ENCODE measurements at regions not wholly inside any gene's neighbourhood (a gene's known extent, or its start where the extent isn't known, plus 50 kb on each side); places are given as distances from the start of the nearest gene placed in this dataset.

DNA sequence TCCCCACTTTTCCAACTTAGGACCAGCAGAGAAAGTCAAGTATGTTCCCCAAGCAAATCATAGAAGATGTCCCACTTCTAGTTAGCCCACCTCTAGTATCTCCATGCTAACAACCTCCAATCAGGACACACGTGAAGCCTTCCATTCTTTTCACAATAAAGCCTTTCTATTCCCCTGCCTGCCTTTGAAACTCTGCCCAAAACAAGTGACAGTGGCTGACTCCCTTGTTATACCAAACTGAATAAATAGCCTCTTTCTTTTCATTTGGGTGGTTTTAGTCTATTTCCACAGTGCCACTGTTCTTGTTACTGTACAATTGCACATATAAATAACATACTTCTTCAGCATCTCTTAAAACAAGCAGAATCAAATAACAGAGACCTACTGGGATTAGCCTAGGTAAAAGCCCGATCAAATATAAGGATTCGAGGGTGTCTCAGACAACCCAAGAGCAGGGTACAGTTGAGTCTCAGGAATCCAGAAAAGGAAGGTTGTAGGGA is 118.0 kb upstream of the NPHP3 start:
- no peak for ATAC-seq (replicated peaks in 1 of 2)
- Mint-ChIP-seq H3K27ac (no peak overlapping the region), H3K4me3 (no peak overlapping the region), H3K4me1 (ENCODE audit: low read depth) (no peaks in the 10 kb centered on the region), H3K36me3 (ENCODE audit: insufficient read depth in 2 of 2) (no peaks in the 10 kb centered on the region), H3K27me3 (ENCODE audit: low read depth) (peaks cover 6% of the 10 kb centered on the region), H3K9me3 (no peaks in the 10 kb centered on the region)
- no peak for DNase-seq

DNA sequence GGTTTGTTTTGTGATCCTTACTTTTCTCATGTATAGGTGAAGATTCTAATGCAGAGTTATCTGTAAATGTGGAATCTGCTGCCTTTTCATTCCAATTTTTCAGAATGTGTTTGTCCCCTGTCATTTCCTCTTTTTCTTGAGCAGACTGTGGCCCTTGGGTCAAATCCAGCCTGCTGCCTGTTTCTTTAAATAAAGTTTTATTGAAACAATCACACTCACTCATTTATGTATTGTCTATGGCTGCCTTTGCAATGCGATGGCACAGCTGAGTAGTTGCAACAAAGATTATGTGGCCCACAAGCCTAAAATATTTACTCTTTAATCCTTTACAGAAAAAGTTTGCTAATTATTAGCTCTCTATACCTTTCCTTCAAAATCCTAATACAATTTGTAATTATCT is 116.3 kb upstream of the NPHP3 start:
- Mint-ChIP-seq H3K4me3 (no peak overlapping the region), H3K27ac (no peak overlapping the region), H3K27me3 (ENCODE audit: low read depth) (peaks cover 3% of the 10 kb centered on the region), H3K9me3 (no peaks in the 10 kb centered on the region), H3K36me3 (ENCODE audit: insufficient read depth in 2 of 2) (no peaks in the 10 kb centered on the region), H3K4me1 (ENCODE audit: low read depth) (no peaks in the 10 kb centered on the region)
- ATAC-seq (replicated peaks in 1 of 2): no peak
- no peak for DNase-seq

DNA sequence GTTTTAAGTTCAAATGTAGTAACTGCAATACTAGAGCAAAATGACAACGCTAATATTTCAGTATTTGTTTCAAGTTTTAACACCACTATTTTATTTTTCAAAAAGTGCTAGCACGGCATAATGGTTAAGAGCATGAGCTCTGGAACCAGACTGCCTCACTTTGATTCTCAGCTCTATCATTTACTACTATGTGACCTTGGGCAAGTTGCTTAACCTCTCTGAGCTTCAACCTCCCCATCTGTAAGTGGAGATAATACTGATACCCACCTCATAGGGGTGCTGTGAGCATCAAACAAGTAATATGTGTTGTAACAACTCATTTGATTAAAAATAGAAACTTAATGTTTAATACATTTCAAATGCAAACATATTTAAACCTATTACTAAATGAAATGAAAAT is 115.4 kb upstream of the NPHP3 start:
- ATAC-seq (replicated peaks in 1 of 2) (no peak), DNase-seq (no peak)
- H3K4me1 Mint-ChIP-seq (ENCODE audit: low read depth): no peaks in the 10 kb centered on the region
- no peaks in the 10 kb centered on the region for H3K9me3 Mint-ChIP-seq
- H3K27ac Mint-ChIP-seq: no peak overlapping the region
- H3K36me3 Mint-ChIP-seq (ENCODE audit: insufficient read depth in 2 of 2): no peaks in the 10 kb centered on the region
- no peak overlapping the region for H3K4me3 Mint-ChIP-seq
- no peaks in the 10 kb centered on the region for H3K27me3 Mint-ChIP-seq (ENCODE audit: low read depth)

DNA sequence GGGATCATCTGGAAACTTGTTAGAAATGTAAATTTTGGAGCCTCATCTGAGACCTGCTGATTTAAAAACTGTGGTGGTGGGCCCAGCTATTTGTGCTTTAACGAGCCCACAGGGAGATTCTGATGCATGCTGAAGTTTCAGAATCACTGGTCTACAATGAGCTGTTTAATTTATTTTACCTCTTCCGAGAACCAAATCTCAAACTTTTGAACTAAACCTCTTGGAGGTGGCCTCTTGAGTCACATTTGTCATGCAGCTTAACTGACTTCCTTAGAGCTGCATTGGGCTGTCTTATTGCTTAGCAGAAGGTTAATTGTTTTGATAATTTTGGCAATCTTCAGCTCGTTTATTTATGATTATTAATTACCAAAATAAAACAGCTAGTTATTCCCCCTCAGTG is 112.1 kb upstream of the NPHP3 start:
- DNase-seq: no peak
- ATAC-seq (replicated peaks in 1 of 2): no peak
- Mint-ChIP-seq H3K4me1 (ENCODE audit: low read depth) (no peaks in the 10 kb centered on the region), H3K9me3 (no peaks in the 10 kb centered on the region), H3K27me3 (ENCODE audit: low read depth) (peaks cover 3% of the 10 kb centered on the region), H3K27ac (no peak overlapping the region), H3K4me3 (no peak overlapping the region), H3K36me3 (ENCODE audit: insufficient read depth in 2 of 2) (no peaks in the 10 kb centered on the region)

DNA sequence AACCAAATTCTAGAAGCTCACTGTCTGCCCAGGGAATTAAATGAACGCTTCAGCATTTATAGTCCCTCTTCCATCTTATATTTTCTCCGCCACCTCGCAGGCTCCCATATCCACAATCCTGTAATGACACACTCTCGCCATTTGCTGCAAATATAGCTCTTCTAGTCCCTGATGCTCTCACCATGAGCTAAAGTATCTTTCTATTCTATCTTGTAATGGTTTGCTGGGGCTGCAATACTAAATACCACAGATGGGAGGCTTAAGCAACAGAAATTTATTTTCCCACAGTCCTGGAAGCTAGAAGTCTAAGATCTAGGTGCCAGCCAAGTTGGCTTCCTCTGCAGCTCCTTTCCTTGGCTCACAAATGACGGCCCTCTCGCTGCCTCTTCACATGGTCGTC is 106.9 kb upstream of the NPHP3 start:
- DNase-seq (no peak), ATAC-seq (replicated peaks in 1 of 2) (no peak)
- peaks cover 7% of the 10 kb centered on the region for H3K27me3 Mint-ChIP-seq (ENCODE audit: low read depth)
- no peaks in the 10 kb centered on the region for H3K9me3 Mint-ChIP-seq
- no peak overlapping the region for H3K27ac Mint-ChIP-seq
- no peaks in the 10 kb centered on the region for H3K4me1 Mint-ChIP-seq (ENCODE audit: low read depth)
- H3K36me3 Mint-ChIP-seq (ENCODE audit: insufficient read depth in 2 of 2): no peaks in the 10 kb centered on the region
- no peak overlapping the region for H3K4me3 Mint-ChIP-seq

DNA sequence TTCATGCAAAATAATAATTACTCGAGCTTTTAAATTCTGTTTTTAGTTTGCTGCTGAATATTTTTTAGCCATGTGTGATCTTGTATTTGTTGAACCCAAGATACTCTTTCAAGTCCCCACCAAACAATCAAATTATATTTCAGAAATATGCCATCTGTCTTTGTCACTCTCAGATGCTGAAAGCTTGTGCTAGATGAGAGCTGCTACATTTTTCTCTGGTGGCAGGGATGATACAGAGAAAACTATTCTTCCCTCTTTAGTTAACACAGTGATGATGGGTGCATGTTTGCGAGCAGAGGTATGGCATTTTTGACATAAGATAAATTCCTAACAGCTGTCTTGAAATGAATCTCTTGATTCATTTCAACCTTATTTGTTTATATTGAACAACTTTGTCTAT is 100.6 kb upstream of the NPHP3 start:
- H3K27me3 Mint-ChIP-seq (ENCODE audit: low read depth): peaks cover 2% of the 10 kb centered on the region
- no peak overlapping the region for H3K27ac Mint-ChIP-seq
- no peaks in the 10 kb centered on the region for H3K9me3 Mint-ChIP-seq
- DNase-seq: no peak
- ATAC-seq (replicated peaks in 1 of 2): no peak
- H3K4me1 Mint-ChIP-seq (ENCODE audit: low read depth): no peaks in the 10 kb centered on the region
- H3K36me3 Mint-ChIP-seq (ENCODE audit: insufficient read depth in 2 of 2): no peaks in the 10 kb centered on the region
- H3K4me3 Mint-ChIP-seq: no peak overlapping the region

DNA sequence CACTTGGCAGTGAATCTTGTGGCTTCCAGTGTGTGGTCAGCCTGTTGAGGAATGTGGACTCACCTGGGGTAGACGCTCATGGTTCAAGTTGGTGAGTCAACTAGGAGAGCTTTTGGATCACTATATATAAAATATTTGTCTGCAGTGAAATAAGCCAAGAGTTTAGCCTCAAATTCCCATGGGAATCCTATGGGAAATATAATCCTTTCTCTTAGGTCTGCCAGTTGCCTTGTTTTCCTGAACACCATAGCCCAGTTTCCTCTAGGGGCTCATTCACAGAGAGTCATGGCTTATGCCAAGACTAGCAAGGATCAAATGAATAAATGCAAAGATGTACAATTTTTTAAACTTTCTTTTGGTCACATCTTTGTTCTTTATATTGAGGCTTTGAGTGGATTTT is 100.1 kb upstream of the NPHP3 start:
- no peak overlapping the region for H3K27ac Mint-ChIP-seq
- DNase-seq (no peak), ATAC-seq (replicated peaks in 1 of 2) (no peak)
- H3K27me3 Mint-ChIP-seq (ENCODE audit: low read depth): peaks cover 6% of the 10 kb centered on the region
- H3K36me3 Mint-ChIP-seq (ENCODE audit: insufficient read depth in 2 of 2): no peaks in the 10 kb centered on the region
- no peaks in the 10 kb centered on the region for H3K4me1 Mint-ChIP-seq (ENCODE audit: low read depth)
- H3K9me3 Mint-ChIP-seq: no peaks in the 10 kb centered on the region
- H3K4me3 Mint-ChIP-seq: no peak overlapping the region

DNA sequence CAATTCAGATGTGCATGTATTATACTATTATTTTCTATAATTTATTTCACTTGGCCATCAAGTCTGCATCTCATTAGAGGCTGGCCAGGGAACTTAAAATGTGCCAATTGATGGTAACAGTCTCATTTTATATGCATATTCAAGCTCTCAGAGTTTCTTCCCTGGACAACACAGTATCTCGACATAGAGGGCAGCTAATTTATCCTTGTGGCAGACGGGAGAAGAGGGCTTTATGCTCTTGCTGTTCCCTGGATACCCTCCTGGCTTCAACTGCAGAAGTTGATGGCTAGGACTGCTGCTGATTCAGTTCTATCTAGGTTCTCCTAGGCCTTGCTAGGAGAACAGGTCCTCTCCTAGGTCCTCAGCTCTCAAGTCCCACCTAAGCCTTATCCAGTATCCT is 99.1 kb upstream of the NPHP3 start:
- DNase-seq (no peak), ATAC-seq (replicated peaks in 1 of 2) (no peak)
- no peaks in the 10 kb centered on the region for H3K4me1 Mint-ChIP-seq (ENCODE audit: low read depth)
- no peaks in the 10 kb centered on the region for H3K36me3 Mint-ChIP-seq (ENCODE audit: insufficient read depth in 2 of 2)
- H3K9me3 Mint-ChIP-seq: no peaks in the 10 kb centered on the region
- H3K27me3 Mint-ChIP-seq (ENCODE audit: low read depth): peaks cover 6% of the 10 kb centered on the region
- H3K27ac Mint-ChIP-seq: no peak overlapping the region
- H3K4me3 Mint-ChIP-seq: no peak overlapping the region

DNA sequence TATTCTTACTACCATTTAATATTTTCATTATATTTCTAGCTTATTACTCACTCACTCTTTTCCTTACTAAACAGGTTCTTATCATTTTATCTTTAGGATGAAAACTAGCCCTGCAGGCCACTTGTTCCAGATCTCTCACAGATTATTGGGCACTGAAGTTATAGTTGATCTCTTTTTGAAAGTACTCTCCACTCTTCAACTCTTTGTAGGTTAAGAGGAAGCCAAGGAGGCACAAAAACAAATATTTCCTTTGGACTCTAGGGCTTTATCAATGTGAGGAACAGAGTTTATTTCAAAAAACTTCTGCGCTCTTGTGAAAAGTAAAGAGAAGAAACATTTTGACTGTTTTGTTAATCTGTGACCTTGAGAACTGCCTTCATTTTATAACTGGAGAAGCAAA is 96.0 kb upstream of the NPHP3 start:
- peaks cover 0 to 1% of the 10 kb centered on the region in 2 donors for H3K9me3 Mint-ChIP-seq
- H3K4me3 Mint-ChIP-seq: no peak overlapping the region
- no peak for DNase-seq
- H3K27me3 Mint-ChIP-seq (ENCODE audit: low read depth): peaks cover 6% of the 10 kb centered on the region
- no peak overlapping the region for H3K27ac Mint-ChIP-seq
- no peaks in the 10 kb centered on the region for H3K4me1 Mint-ChIP-seq (ENCODE audit: low read depth)
- H3K36me3 Mint-ChIP-seq (ENCODE audit: insufficient read depth in 2 of 2): no peaks in the 10 kb centered on the region
- no peak for ATAC-seq (replicated peaks in 1 of 2)

DNA sequence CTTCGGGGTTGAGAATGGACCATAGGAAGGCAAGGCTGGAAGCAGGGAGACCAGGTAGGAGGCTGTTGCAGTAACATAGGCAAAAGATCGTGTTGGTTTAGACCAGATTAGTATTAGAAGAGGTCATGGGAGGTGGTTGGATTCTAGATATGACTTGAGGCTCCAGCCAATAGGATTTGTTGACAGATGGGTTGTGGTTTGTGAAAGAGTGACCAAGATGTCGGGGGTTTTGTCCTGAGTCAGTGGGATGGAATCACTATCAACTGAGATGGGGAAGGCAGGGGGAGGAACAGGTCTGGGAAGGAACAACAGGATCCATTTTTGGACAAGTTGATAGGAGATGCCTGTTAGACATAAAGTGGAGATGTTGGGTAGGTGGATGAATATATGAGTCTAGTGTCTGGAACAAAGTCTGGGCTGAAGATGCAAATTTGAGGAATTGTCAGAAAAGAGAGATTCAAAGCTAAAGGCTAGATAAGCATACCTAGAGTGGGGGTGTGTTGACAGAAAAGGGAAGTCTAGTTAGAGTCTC is 95.5 kb upstream of the NPHP3 start:
- no peaks in the 10 kb centered on the region for H3K4me1 Mint-ChIP-seq (ENCODE audit: low read depth)
- H3K27me3 Mint-ChIP-seq (ENCODE audit: low read depth): peaks cover 6% of the 10 kb centered on the region
- H3K36me3 Mint-ChIP-seq (ENCODE audit: insufficient read depth in 2 of 2): no peaks in the 10 kb centered on the region
- ATAC-seq (replicated peaks in 1 of 2): no peak
- no peak overlapping the region for H3K27ac Mint-ChIP-seq
- H3K4me3 Mint-ChIP-seq: no peak overlapping the region
- H3K9me3 Mint-ChIP-seq: peaks cover 0 to 3% of the 10 kb centered on the region in 2 donors
- no peak for DNase-seq

DNA sequence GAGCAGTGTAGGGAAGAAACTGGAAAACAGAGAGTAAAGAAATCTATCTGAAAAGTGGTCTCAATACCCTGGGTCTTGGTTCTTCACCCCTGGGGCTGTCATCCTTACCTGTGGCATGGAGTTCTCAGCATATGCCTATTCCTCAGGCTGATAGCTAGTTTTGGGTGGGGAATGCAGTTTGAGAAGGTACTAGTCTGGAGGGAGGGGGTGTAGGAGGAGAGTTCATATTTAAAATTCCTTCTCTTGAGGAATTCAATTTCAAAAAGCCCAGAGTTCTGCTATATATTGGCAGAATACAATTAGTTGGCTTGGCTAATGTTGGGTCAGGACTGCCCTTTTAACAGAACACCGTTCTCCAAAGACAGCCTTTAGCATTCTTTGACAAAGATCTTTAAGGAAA is 82.9 kb upstream of the NPHP3 start:
- DNase-seq: no peak
- no peak for ATAC-seq (replicated peaks in 1 of 2)
- no peaks in the 10 kb centered on the region for H3K27me3 Mint-ChIP-seq (ENCODE audit: low read depth)
- no peak overlapping the region for H3K4me3 Mint-ChIP-seq
- no peaks in the 10 kb centered on the region for H3K9me3 Mint-ChIP-seq
- no peak overlapping the region for H3K27ac Mint-ChIP-seq
- peaks cover 0 to 2% of the 10 kb centered on the region in 2 donors for H3K36me3 Mint-ChIP-seq (ENCODE audit: insufficient read depth in 2 of 2)
- H3K4me1 Mint-ChIP-seq (ENCODE audit: low read depth): no peaks in the 10 kb centered on the region

DNA sequence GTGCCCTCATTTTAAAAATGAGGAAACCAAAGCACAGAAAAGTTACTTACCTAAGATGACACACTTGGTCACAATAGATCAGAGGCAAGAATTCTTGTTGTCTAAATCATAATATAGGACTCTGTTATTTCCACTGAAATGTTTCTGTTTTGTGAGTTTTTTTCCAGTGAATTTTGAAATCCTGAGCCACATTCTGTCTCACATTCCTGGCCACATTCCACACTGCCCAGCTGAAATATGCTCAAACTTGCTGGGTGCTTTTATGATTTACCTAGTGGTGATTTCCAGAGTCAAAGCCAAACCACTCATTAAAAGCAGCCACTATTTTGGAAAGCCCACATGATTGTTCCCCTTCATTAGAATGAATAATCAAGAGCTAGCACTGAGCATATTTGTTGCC is 82.3 kb upstream of the NPHP3 start:
- H3K27ac Mint-ChIP-seq: no peak overlapping the region
- H3K4me1 Mint-ChIP-seq (ENCODE audit: low read depth): no peaks in the 10 kb centered on the region
- ATAC-seq (replicated peaks in 1 of 2): no peak
- DNase-seq: no peak
- no peaks in the 10 kb centered on the region for H3K9me3 Mint-ChIP-seq
- no peak overlapping the region for H3K4me3 Mint-ChIP-seq
- H3K27me3 Mint-ChIP-seq (ENCODE audit: low read depth): no peaks in the 10 kb centered on the region
- no peaks in the 10 kb centered on the region for H3K36me3 Mint-ChIP-seq (ENCODE audit: insufficient read depth in 2 of 2)

DNA sequence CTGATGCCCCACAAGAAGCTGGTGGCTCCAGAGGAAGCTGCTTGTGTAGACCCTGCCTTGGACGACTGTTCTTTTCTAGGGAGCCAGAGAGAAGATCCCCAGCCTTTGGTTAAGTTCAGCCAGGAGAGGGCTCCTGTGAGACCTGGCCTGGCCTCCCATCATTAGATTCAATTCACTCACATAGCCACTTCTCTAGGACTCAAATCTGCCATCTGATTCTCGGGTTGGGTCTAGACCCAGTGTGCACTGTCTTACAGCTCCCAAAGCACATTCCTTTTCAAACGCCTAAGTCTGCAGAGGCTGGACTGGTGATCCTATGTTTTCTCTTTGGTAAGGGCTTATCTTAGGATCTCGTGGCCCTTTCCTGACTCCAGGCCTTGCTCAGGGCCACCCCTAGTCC is 81.7 kb upstream of the NPHP3 start:
- no peaks in the 10 kb centered on the region for H3K9me3 Mint-ChIP-seq
- no peak overlapping the region for H3K27ac Mint-ChIP-seq
- no peak for DNase-seq
- H3K36me3 Mint-ChIP-seq (ENCODE audit: insufficient read depth in 2 of 2): no peaks in the 10 kb centered on the region
- no peaks in the 10 kb centered on the region for H3K27me3 Mint-ChIP-seq (ENCODE audit: low read depth)
- ATAC-seq (replicated peaks in 1 of 2): no peak
- H3K4me3 Mint-ChIP-seq: no peak overlapping the region
- no peaks in the 10 kb centered on the region for H3K4me1 Mint-ChIP-seq (ENCODE audit: low read depth)

DNA sequence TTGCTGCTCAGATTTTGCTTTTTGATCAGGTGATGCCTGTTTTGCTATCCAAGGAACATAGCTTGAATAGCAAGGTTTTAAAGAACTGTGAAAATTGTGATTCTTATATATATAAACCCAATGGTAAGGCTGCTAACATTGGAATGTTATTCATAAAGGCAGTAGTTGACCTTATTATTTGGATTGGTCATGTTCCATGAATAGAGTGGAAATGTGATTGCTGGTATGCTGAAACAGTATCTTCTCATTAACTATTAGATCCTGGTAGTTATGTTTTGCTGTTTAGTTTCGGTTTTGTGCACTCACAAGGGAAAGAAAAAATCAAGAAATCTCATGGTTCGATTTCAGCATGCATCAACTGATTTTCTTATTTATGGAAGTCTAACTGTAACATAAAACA is 78.7 kb upstream of the NPHP3 start:
- no peak for ATAC-seq (replicated peaks in 1 of 2)
- Mint-ChIP-seq H3K27ac (no peak overlapping the region), H3K4me1 (ENCODE audit: low read depth) (no peaks in the 10 kb centered on the region), H3K27me3 (ENCODE audit: low read depth) (no peaks in the 10 kb centered on the region), H3K36me3 (ENCODE audit: insufficient read depth in 2 of 2) (no peaks in the 10 kb centered on the region), H3K4me3 (no peak overlapping the region), H3K9me3 (no peaks in the 10 kb centered on the region)
- no peak for DNase-seq

Measured in activated T-cell treated with anti-CD3 and anti-CD28 coated beads, Interleukin-2, amount 50 U/mL, for 72 hours (primary cell).